ENCODE measurements at regions not wholly inside any gene's neighbourhood (a gene's known extent, or its start where the extent isn't known, plus 50 kb on each side); places are given as distances from the start of the nearest gene placed in this dataset.
A peak's percentile ranks its signal among the peaks of the same experiment; 100 is the strongest.

- in situ Hi-C loops (cut with MboI; ENCODE audit: low pct_unique_long_range_greater_than_20kb, low sequenced_read_pairs, unreplicated experiment): loop anchor here (10.0 to 25.0 kb wide), 2 partner anchors 695 to 872 kb away; no protein-coding TSS in a partner anchor
- TF ChIP-seq CTCF (IDR thresholded peaks at IDR 0.05; ENCODE audit: extremely low read depth, insufficient read depth, missing control alignments): no peak
- DNase-seq (ENCODE audit: low spot score): no peak
These were observed 152.9 kb downstream of the RGS9 start for GRCh38 chr17:65290056-65290455.

GRCh38 chr17:65287040-65287439 lies 149.9 kb downstream of the RGS9 start:
- in situ Hi-C loops (cut with MboI; ENCODE audit: low pct_unique_long_range_greater_than_20kb, low sequenced_read_pairs, unreplicated experiment): loop anchor here (25.0 kb wide), 1 partner anchor 875 kb away; no protein-coding TSS in a partner anchor
- TF ChIP-seq CTCF (IDR thresholded peaks at IDR 0.05; ENCODE audit: extremely low read depth, insufficient read depth, missing control alignments): no peak
- no peak for DNase-seq (ENCODE audit: low spot score)

DNA sequence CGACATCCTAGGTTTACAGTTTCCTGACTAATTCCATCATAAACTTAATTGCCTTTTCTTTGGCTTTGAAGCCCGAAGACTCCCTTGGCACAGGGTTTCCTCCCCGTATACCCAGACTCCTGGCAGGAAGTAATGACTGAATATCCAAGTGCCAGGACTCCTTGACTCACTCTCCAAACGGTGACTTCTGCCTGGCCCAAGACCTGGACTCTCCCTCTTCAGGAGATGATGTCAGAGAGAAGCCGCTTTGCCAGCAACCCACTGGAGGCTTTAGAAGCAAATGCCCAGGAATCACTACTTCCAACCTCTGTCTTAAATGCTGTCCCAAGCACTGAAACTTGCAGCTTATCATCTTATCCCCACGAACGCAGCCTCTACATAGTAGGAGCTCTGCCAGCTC lies 146.5 kb downstream of the RGS9 start:
- in situ Hi-C loops (cut with MboI; ENCODE audit: low pct_unique_long_range_greater_than_20kb, low sequenced_read_pairs, unreplicated experiment): loop anchor here (25.0 kb wide), 1 partner anchor 879 kb away; no protein-coding TSS in a partner anchor
- DNase-seq (ENCODE audit: low spot score): no peak
- no peak for TF ChIP-seq CTCF (IDR thresholded peaks at IDR 0.05; ENCODE audit: extremely low read depth, insufficient read depth, missing control alignments)

- no peak for TF ChIP-seq CTCF (IDR thresholded peaks at IDR 0.05; ENCODE audit: extremely low read depth, insufficient read depth, missing control alignments)
- no peak for DNase-seq (ENCODE audit: low spot score)
- in situ Hi-C loops (cut with MboI; ENCODE audit: low pct_unique_long_range_greater_than_20kb, low sequenced_read_pairs, unreplicated experiment): loop anchor here (25.0 kb wide), 1 partner anchor 883 kb away; no protein-coding TSS in a partner anchor
These were observed 142.3 kb downstream of the RGS9 start for GRCh38 chr17:65279456-65279855.

DNA sequence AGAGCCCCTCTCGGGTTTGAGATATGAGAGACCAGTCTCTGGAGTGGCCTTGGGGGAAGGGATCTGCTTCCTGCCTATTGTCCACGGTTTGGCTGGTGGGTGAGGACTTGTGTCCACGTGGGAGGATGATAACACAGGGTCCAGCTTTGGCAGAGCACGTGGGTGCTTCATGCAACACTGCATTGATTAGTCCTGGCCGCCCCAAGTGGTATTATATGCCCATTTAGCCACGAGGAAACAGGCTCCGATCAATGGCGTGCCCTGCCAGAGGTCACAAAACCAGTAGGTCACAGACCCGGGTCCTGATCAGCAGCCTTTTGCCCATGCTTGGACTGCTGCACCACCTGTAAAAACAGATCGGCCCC lies 141.6 kb downstream of the RGS9 start:
- in situ Hi-C loops (cut with MboI; ENCODE audit: low pct_unique_long_range_greater_than_20kb, low sequenced_read_pairs, unreplicated experiment): loop anchor here (25.0 kb wide), 1 partner anchor 883 kb away; no protein-coding TSS in a partner anchor
- DNase-seq (ENCODE audit: low spot score): no peak
- TF ChIP-seq CTCF (IDR thresholded peaks at IDR 0.05; ENCODE audit: extremely low read depth, insufficient read depth, missing control alignments): no peak

- peak; percentile 33 for DNase-seq (ENCODE audit: low spot score)
- peak; percentile 36 for TF ChIP-seq CTCF (IDR thresholded peaks at IDR 0.05; ENCODE audit: extremely low read depth, insufficient read depth, missing control alignments)
- in situ Hi-C loops (cut with MboI; ENCODE audit: low pct_unique_long_range_greater_than_20kb, low sequenced_read_pairs, unreplicated experiment): loop anchor here (25.0 kb wide), 1 partner anchor 884 kb away; no protein-coding TSS in a partner anchor
These were observed 141.1 kb downstream of the RGS9 start for GRCh38 chr17:65278050-65278819.
